ENCODE measurements at regions not wholly inside any gene's neighbourhood (a gene's known extent, or its start where the extent isn't known, plus 50 kb on each side); places are given as distances from the start of the nearest gene placed in this dataset.
A peak's percentile ranks its signal among the peaks of the same experiment; 100 is the strongest.

GRCh38 chr5:86671536-86671935, 53.8 kb downstream of the COX7C start:
- intact Hi-C loops (cut with DNase I): no loop called here
- Histone ChIP-seq H3K9me3 (no peaks in the 10 kb centered on the region), H3K4me3 (replicated peaks in 1 of 3) (no peak overlapping the region), H3K27ac (no peak overlapping the region), H3K27me3 (no peaks in the 10 kb centered on the region), H3K36me3 (no peaks in the 10 kb centered on the region), H3K4me1 (no peaks in the 10 kb centered on the region)
- DNase-seq: no peak
- WGBS, 2 donors: 94 to 98% methylated on average over 3 of the region's 3 CpGs
- no peak for TF ChIP-seq CTCF (IDR thresholded peaks at IDR 0.05)
- TF ChIP-seq POLR2A (IDR thresholded peaks at IDR 0.05): no peak

GRCh38 chr5:86674069-86674468, 56.3 kb downstream of the COX7C start:
- Histone ChIP-seq H3K9me3 (no peaks in the 10 kb centered on the region), H3K36me3 (no peaks in the 10 kb centered on the region), H3K4me3 (replicated peaks in 1 of 3) (no peak overlapping the region), H3K4me1 (no peaks in the 10 kb centered on the region), H3K27me3 (no peaks in the 10 kb centered on the region), H3K27ac (no peak overlapping the region)
- TF ChIP-seq POLR2A (IDR thresholded peaks at IDR 0.05): no peak
- TF ChIP-seq CTCF (IDR thresholded peaks at IDR 0.05): no peak
- intact Hi-C loops (cut with DNase I): no loop called here
- no peak for DNase-seq
- WGBS, 2 donors: 89 to 92% methylated on average over 4 of the region's 4 CpGs

- intact Hi-C loops (cut with DNase I): no loop called here
- no peaks in the 10 kb centered on the region for H3K4me1 ChIP-seq
- H3K36me3 ChIP-seq: no peaks in the 10 kb centered on the region
- no peak overlapping the region for H3K4me3 ChIP-seq (replicated peaks in 1 of 3)
- TF ChIP-seq CTCF (IDR thresholded peaks at IDR 0.05) (no peak), POLR2A (IDR thresholded peaks at IDR 0.05) (no peak)
- DNase-seq: no peak
- no peaks in the 10 kb centered on the region for H3K27me3 ChIP-seq
- whole genome bisulfite sequencing, 2 donors: 75 to 83% methylated on average over 4 of the region's 4 CpGs
- no peaks in the 10 kb centered on the region for H3K9me3 ChIP-seq
- no peak overlapping the region for H3K27ac ChIP-seq
These were observed 57.6 kb downstream of the COX7C start for GRCh38 chr5:86675311-86675710.

- WGBS, 2 donors: 0 to 2% methylated on average over 1 of the region's 1 CpG
- intact Hi-C loops (cut with DNase I): no loop called here
- H3K9me3 ChIP-seq: no peaks in the 10 kb centered on the region
- no peak overlapping the region for H3K4me3 ChIP-seq (replicated peaks in 1 of 3)
- peak overlapping the region in 2 of 3 donors; percentile 25 to 55 for H3K27ac ChIP-seq
- no peaks in the 10 kb centered on the region for H3K4me1 ChIP-seq
- TF ChIP-seq POLR2A (IDR thresholded peaks at IDR 0.05) (no peak), CTCF (IDR thresholded peaks at IDR 0.05) (peak in 4 of 6 experiments; percentile 60 to 88 (median 72))
- no peaks in the 10 kb centered on the region for H3K27me3 ChIP-seq
- H3K36me3 ChIP-seq: no peaks in the 10 kb centered on the region
- peak; percentile 69 to 71 for DNase-seq
These were observed 61.8 kb downstream of the COX7C start for GRCh38 chr5:86679529-86679928.

- H3K27me3 ChIP-seq: no peaks in the 10 kb centered on the region
- DNase-seq: no peak
- intact Hi-C loops (cut with DNase I): no loop called here
- H3K36me3 ChIP-seq: no peaks in the 10 kb centered on the region
- 50 to 64% methylated on average over 2 of the region's 2 CpGs for WGBS, 2 donors
- H3K4me3 ChIP-seq (replicated peaks in 1 of 3): no peak overlapping the region
- H3K4me1 ChIP-seq: no peaks in the 10 kb centered on the region
- TF ChIP-seq POLR2A (IDR thresholded peaks at IDR 0.05) (no peak), CTCF (IDR thresholded peaks at IDR 0.05) (no peak)
- H3K27ac ChIP-seq: peak overlapping the region in 2 of 3 donors; percentile 25 to 55
- H3K9me3 ChIP-seq: no peaks in the 10 kb centered on the region
These were observed 62.2 kb downstream of the COX7C start for GRCh38 chr5:86679949-86680348.

All from thyroid gland (tissue), 4 donors.